ENCODE measurements at regions not wholly inside any gene's neighbourhood (a gene's known extent, or its start where the extent isn't known, plus 50 kb on each side); places are given as distances from the start of the nearest gene placed in this dataset.

DNA sequence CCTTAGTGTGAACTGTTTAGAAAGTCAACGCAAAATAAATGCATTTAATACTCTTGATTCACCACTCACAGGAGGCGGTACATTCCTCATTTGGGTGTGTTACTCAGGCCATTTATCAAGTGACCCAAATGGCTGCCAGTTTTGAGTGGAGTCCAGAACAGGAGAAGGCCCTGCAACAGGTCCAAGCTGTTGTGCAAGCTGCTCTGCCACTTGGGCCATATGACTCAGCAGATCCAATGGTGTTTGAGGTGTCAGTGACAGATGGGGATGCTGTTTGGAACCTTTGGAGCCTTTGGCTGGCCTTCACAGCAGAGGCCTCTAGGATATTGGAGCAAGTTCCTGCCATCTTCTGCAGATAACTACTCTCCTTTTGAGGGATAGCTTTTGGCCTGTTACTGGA, 609.2 kb downstream of the KCNT2 start:
- TF ChIP-seq, protein P1, sequence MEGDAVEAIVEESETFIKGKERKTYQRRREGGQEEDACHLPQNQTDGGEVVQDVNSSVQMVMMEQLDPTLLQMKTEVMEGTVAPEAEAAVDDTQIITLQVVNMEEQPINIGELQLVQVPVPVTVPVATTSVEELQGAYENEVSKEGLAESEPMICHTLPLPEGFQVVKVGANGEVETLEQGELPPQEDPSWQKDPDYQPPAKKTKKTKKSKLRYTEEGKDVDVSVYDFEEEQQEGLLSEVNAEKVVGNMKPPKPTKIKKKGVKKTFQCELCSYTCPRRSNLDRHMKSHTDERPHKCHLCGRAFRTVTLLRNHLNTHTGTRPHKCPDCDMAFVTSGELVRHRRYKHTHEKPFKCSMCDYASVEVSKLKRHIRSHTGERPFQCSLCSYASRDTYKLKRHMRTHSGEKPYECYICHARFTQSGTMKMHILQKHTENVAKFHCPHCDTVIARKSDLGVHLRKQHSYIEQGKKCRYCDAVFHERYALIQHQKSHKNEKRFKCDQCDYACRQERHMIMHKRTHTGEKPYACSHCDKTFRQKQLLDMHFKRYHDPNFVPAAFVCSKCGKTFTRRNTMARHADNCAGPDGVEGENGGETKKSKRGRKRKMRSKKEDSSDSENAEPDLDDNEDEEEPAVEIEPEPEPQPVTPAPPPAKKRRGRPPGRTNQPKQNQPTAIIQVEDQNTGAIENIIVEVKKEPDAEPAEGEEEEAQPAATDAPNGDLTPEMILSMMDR (IDR thresholded peaks at IDR 0.05): no peak
- TF ChIP-seq POLR2A (IDR thresholded peaks at IDR 0.05) (no peak), POLR2AphosphoS5 (IDR thresholded peaks at IDR 0.05) (no peak)
